GM21529 (cell line): ENCODE measurements at regions not wholly inside any gene's neighbourhood (a gene's known extent, or its start where the extent isn't known, plus 50 kb on each side); places are given as distances from the start of the nearest gene placed in this dataset.

Source experiments
- ATAC-seq: cut with Tn5 transposase; IDR thresholded peaks from one replicate; pipeline ENCODE4 v1.9.1; 2021; ENCODE audit not compliant: unreplicated experiment

GRCh38 chr12:131607658-131608447 is 103.0 kb upstream of the SFSWAP start:
- ATAC-seq = peak; percentile 66

GRCh38 chr12:131608740-131609690 is 101.9 kb upstream of the SFSWAP start:
- peak; percentile 33 for ATAC-seq

- ATAC-seq = no peak
Measured at GRCh38 chr12:131609762-131610161, 101.1 kb upstream of the SFSWAP start.

- ATAC-seq = no peak
Measured at GRCh38 chr12:131610181-131610580, 100.7 kb upstream of the SFSWAP start.

GRCh38 chr12:131610891-131611290 is 100.0 kb upstream of the SFSWAP start:
- ATAC-seq = no peak

- no peak for ATAC-seq
Measured at GRCh38 chr12:131611416-131612091, 99.3 kb upstream of the SFSWAP start.

GRCh38 chr12:131612092-131612755 is 98.7 kb upstream of the SFSWAP start:
- no peak for ATAC-seq

- no peak for ATAC-seq
Measured at GRCh38 chr12:131613186-131613585, 97.7 kb upstream of the SFSWAP start.

GRCh38 chr12:131613678-131614077 is 97.2 kb upstream of the SFSWAP start:
- ATAC-seq = no peak

GRCh38 chr12:131615326-131616042 is 95.4 kb upstream of the SFSWAP start:
- no peak for ATAC-seq

GRCh38 chr12:131616043-131616700 is 94.7 kb upstream of the SFSWAP start:
- no peak for ATAC-seq

GRCh38 chr12:131616738-131617137 is 94.2 kb upstream of the SFSWAP start:
- ATAC-seq = no peak

- no peak for ATAC-seq
Measured at GRCh38 chr12:131617179-131617578, 93.7 kb upstream of the SFSWAP start.

GRCh38 chr12:131617596-131618302 is 93.1 kb upstream of the SFSWAP start:
- no peak for ATAC-seq

- ATAC-seq = no peak
Measured at GRCh38 chr12:131618303-131618658, 92.6 kb upstream of the SFSWAP start.

- no peak for ATAC-seq
Measured at GRCh38 chr12:131618701-131619100, 92.2 kb upstream of the SFSWAP start.

GRCh38 chr12:131619106-131619642 is 91.7 kb upstream of the SFSWAP start:
- ATAC-seq = no peak

GRCh38 chr12:131619736-131620506 is 91.0 kb upstream of the SFSWAP start:
- no peak for ATAC-seq
